ENCODE measurements at regions not wholly inside any gene's neighbourhood (a gene's known extent, or its start where the extent isn't known, plus 50 kb on each side); places are given as distances from the start of the nearest gene placed in this dataset.

- TF ChIP-seq USF2 (IDR thresholded peaks at IDR 0.05; ENCODE audit: borderline replicate concordance, low read depth, low read length) (no peak), YY1 (IDR thresholded peaks at IDR 0.05; ENCODE audit: low read depth) (no peak), EP300 (IDR thresholded peaks at IDR 0.05; ENCODE audit: borderline replicate concordance in 1 of 2, low read depth in 1 of 2, low read length in 1 of 2) (no peak)
Measured at GRCh38 chr10:70969188-70969587, 80.8 kb upstream of the PCBD1 start (continued).

GRCh38 chr10:70970830-70971229, 82.5 kb upstream of the PCBD1 start:
- no peaks in the 10 kb centered on the region for H3K79me2 ChIP-seq (ENCODE audit: insufficient read depth)
- no peak overlapping the region for H3K4me3 ChIP-seq (ENCODE audit: low read depth in 2 of 2, low read length in 1 of 2)
- H3K27ac ChIP-seq (ENCODE audit: low read depth in 2 of 2, low read length in 1 of 2) = no peak overlapping the region
- H3K4me2 ChIP-seq = no peak overlapping the region
- WGBS (ENCODE audit: low lambda C conversion rate) = 45% methylated on average over 5 of the region's 5 CpGs
- no peaks in the 10 kb centered on the region for H4K20me1 ChIP-seq (ENCODE audit: insufficient read depth)
- no peak overlapping the region for H3K9ac ChIP-seq
- no peaks in the 10 kb centered on the region for H3F3A ChIP-seq (replicated peaks; ENCODE audit: insufficient read depth)
- TF ChIP-seq NFIC (IDR thresholded peaks at IDR 0.05; ENCODE audit: borderline replicate concordance) (no peak), RAD21 (IDR thresholded peaks at IDR 0.05; ENCODE audit: low read length) (no peak), EP300 (IDR thresholded peaks at IDR 0.05; ENCODE audit: borderline replicate concordance in 1 of 2, low read depth in 1 of 2, low read length in 1 of 2) (no peak), SIN3A (IDR thresholded peaks at IDR 0.05; ENCODE audit: borderline replicate concordance, low read depth, low read length) (no peak), IRF3 (IDR thresholded peaks at IDR 0.05; ENCODE audit: low read depth, low read length) (no peak), TEAD4 (IDR thresholded peaks at IDR 0.05; ENCODE audit: borderline replicate concordance, insufficient read depth) (no peak), EZH2phosphoT487 (IDR thresholded peaks at IDR 0.05; ENCODE audit: borderline replicate concordance, low read depth) (no peak), NRF1 (IDR thresholded peaks at IDR 0.05; ENCODE audit: low read depth, low read length) (no peak), GATA2 (CRISPR knock-in tag; IDR thresholded peaks at IDR 0.05) (no peak), USF1 (IDR thresholded peaks at IDR 0.05; ENCODE audit: borderline replicate concordance, low read depth) (no peak), ELF1 (IDR thresholded peaks at IDR 0.05) (no peak), JUND (IDR thresholded peaks at IDR 0.05) (no peak), MEF2A (IDR thresholded peaks at IDR 0.05; ENCODE audit: borderline replicate concordance, low read depth) (no peak), TAF1 (IDR thresholded peaks at IDR 0.05; ENCODE audit: borderline replicate concordance, low read depth, low read length) (no peak), CTCF (IDR thresholded peaks at IDR 0.05) (no peak), FOXJ3 (CRISPR knock-in tag; IDR thresholded peaks at IDR 0.05) (no peak), GABPA (IDR thresholded peaks at IDR 0.05; ENCODE audit: low read depth) (no peak)
- TF ChIP-seq, protein P1, sequence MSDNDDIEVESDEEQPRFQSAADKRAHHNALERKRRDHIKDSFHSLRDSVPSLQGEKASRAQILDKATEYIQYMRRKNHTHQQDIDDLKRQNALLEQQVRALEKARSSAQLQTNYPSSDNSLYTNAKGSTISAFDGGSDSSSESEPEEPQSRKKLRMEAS (IDR thresholded peaks at IDR 0.05; ENCODE audit: low read depth) = no peak
- TF ChIP-seq, protein P2, sequence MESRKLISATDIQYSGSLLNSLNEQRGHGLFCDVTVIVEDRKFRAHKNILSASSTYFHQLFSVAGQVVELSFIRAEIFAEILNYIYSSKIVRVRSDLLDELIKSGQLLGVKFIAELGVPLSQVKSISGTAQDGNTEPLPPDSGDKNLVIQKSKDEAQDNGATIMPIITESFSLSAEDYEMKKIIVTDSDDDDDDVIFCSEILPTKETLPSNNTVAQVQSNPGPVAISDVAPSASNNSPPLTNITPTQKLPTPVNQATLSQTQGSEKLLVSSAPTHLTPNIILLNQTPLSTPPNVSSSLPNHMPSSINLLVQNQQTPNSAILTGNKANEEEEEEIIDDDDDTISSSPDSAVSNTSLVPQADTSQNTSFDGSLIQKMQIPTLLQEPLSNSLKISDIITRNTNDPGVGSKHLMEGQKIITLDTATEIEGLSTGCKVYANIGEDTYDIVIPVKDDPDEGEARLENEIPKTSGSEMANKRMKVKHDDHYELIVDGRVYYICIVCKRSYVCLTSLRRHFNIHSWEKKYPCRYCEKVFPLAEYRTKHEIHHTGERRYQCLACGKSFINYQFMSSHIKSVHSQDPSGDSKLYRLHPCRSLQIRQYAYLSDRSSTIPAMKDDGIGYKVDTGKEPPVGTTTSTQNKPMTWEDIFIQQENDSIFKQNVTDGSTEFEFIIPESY (IDR thresholded peaks at IDR 0.05; ENCODE audit: borderline replicate concordance, low read depth) = no peak
- H3K4me1 ChIP-seq (ENCODE audit: control insufficient read depth in 1 of 2, insufficient read depth in 2 of 2, low read depth in 1 of 2, low read length in 1 of 2) = peaks cover 0 to 7% of the 10 kb centered on the region in 2 experiments; a peak in 1 of 4 replicates
- DNase-seq = no peak
- no peaks in the 10 kb centered on the region for H3K36me3 ChIP-seq (replicated peaks in 1 of 2; ENCODE audit: control insufficient read depth in 1 of 2, insufficient read depth in 2 of 2, low read length in 1 of 2)
- no peaks in the 10 kb centered on the region for H3K27me3 ChIP-seq (ENCODE audit: insufficient read depth)
- peaks cover 8% of the 10 kb centered on the region; the same call in 1 of the 2 replicates for H3K9me3 ChIP-seq
- ChIA-PET POLR2A (no interaction called here), CTCF (no interaction called here)
- H3K9me2 ChIP-seq = no peaks in the 10 kb centered on the region
- H2AFZ ChIP-seq (ENCODE audit: low read depth) = no peak overlapping the region
